Colonic mucosa (tissue), 4 donors: ENCODE measurements at regions not wholly inside any gene's neighbourhood (a gene's known extent, or its start where the extent isn't known, plus 50 kb on each side); places are given as distances from the start of the nearest gene placed in this dataset.

Experiments
- DNase-seq: peaks from one replicate; pipeline ENCODE4 v3.0.0-alpha.2; 2020
- H3K27ac ChIP-seq: fragments of 200-600 bp; one replicate; pipeline ENCODE4 v1.8.0; 2021
- H3K27me3 ChIP-seq: fragments of 200-600 bp; one replicate; pipeline ENCODE4 v1.8.0; 2021
- H3K36me3 ChIP-seq: fragments of 200-600 bp; one replicate; pipeline ENCODE4 v1.8.0; 2021
- H3K4me1 ChIP-seq: fragments of 200-600 bp; one replicate; pipeline ENCODE4 v1.8.0; 2021; ENCODE audit warnings: mild to moderate bottlenecking
- H3K4me3 ChIP-seq: fragments of 200-600 bp; one replicate; pipeline ENCODE4 v1.8.0; 2021
- H3K9ac ChIP-seq, 2 donors: one replicate each; pipeline ENCODE4 v1.7.0; 2013; ENCODE audit warnings: control low read depth in 2 of 2, low read depth in 2 of 2, low read length in 2 of 2
- H3K9me3 ChIP-seq: fragments of 200-600 bp; one replicate; pipeline ENCODE4 v1.8.0; 2021
- CTCF ChIP-seq: fragments of 200-600 bp; IDR thresholded peaks from one replicate; pipeline ENCODE4 v1.8.0; 2022; ENCODE audit warnings: antibody characterized with exemption, mild to moderate bottlenecking
- intact Hi-C: fragments of 100-400 bp; cut with DNase I; formaldehyde crosslinking; loops from one replicate; pipeline ENCODE4 v1.14.1; 2022
- donor health status: healthy.
- donor health status: DM: no; HTN: no; CAD: no.
- donor health status: DM: no; HTN: no; CAD: no.

GRCh38 chr2:41759880-41760279 lies 287.9 kb upstream of the PKDCC start:
- DNase-seq, result no peak
- Histone ChIP-seq H3K9ac (no peak overlapping the region), H3K27ac (no peak overlapping the region), H3K4me3 (no peak overlapping the region), H3K36me3 (no peaks in the 10 kb centered on the region), H3K4me1 (no peaks in the 10 kb centered on the region), H3K9me3 (no peaks in the 10 kb centered on the region), H3K27me3 (no peaks in the 10 kb centered on the region)
- intact Hi-C loops, result no loop called here
- TF ChIP-seq CTCF, result no peak

GRCh38 chr2:41763141-41763540 lies 284.7 kb upstream of the PKDCC start:
- TF ChIP-seq CTCF, result no peak
- no peaks in the 10 kb centered on the region for H3K9me3 ChIP-seq
- intact Hi-C loops, result no loop called here
- H3K4me3 ChIP-seq, result no peak overlapping the region
- no peaks in the 10 kb centered on the region for H3K27me3 ChIP-seq
- no peaks in the 10 kb centered on the region for H3K4me1 ChIP-seq
- no peaks in the 10 kb centered on the region for H3K36me3 ChIP-seq
- H3K9ac ChIP-seq, result no peak overlapping the region
- no peak overlapping the region for H3K27ac ChIP-seq
- DNase-seq, result no peak

GRCh38 chr2:41764131-41764530 lies 283.7 kb upstream of the PKDCC start:
- intact Hi-C loops, result no loop called here
- no peaks in the 10 kb centered on the region for H3K4me1 ChIP-seq
- no peak for TF ChIP-seq CTCF
- no peaks in the 10 kb centered on the region for H3K9me3 ChIP-seq
- no peak overlapping the region for H3K4me3 ChIP-seq
- no peaks in the 10 kb centered on the region for H3K27me3 ChIP-seq
- H3K27ac ChIP-seq, result no peak overlapping the region
- no peaks in the 10 kb centered on the region for H3K36me3 ChIP-seq
- H3K9ac ChIP-seq, result no peak overlapping the region
- DNase-seq, result no peak

GRCh38 chr2:41764919-41765318 lies 282.9 kb upstream of the PKDCC start:
- no peaks in the 10 kb centered on the region for H3K9me3 ChIP-seq

GRCh38 chr2:41768310-41768709 lies 279.5 kb upstream of the PKDCC start:
- TF ChIP-seq CTCF, result no peak
- Histone ChIP-seq H3K9me3 (no peaks in the 10 kb centered on the region), H3K4me1 (no peaks in the 10 kb centered on the region), H3K4me3 (no peak overlapping the region), H3K36me3 (no peaks in the 10 kb centered on the region), H3K9ac (no peak overlapping the region), H3K27ac (no peak overlapping the region), H3K27me3 (no peaks in the 10 kb centered on the region)
- intact Hi-C loops, result no loop called here
- no peak for DNase-seq

More at GRCh38 chr2:41764919-41765318, 282.9 kb upstream of the PKDCC start:
- TF ChIP-seq CTCF, result no peak
- H3K27ac ChIP-seq, result no peak overlapping the region
- H3K27me3 ChIP-seq, result no peaks in the 10 kb centered on the region
- no peak overlapping the region for H3K4me3 ChIP-seq
- H3K4me1 ChIP-seq, result no peaks in the 10 kb centered on the region
- no peak overlapping the region for H3K9ac ChIP-seq
- no peaks in the 10 kb centered on the region for H3K36me3 ChIP-seq
- no peak for DNase-seq
- intact Hi-C loops, result no loop called here

- H3K4me1 ChIP-seq, result no peaks in the 10 kb centered on the region
These were observed 276.1 kb upstream of the PKDCC start for GRCh38 chr2:41771710-41772109.

More at GRCh38 chr2:41771710-41772109, 276.1 kb upstream of the PKDCC start:
- Histone ChIP-seq H3K4me3 (no peak overlapping the region), H3K27me3 (no peaks in the 10 kb centered on the region), H3K36me3 (no peaks in the 10 kb centered on the region), H3K9me3 (no peaks in the 10 kb centered on the region), H3K9ac (no peak overlapping the region), H3K27ac (no peak overlapping the region)
- no peak for TF ChIP-seq CTCF
- intact Hi-C loops, result no loop called here
- no peak for DNase-seq
